GM12878 (cell line): ENCODE measurements at regions not wholly inside any gene's neighbourhood (a gene's known extent, or its start where the extent isn't known, plus 50 kb on each side); places are given as distances from the start of the nearest gene placed in this dataset.

Experiments
- ATAC-seq: fragments of 200-7000 bp; cut with Tn5 transposase; 3 replicates; pipeline ENCODE4 v1.9.1; 2020; ENCODE audit warnings: mild to moderate bottlenecking, moderate library complexity
- BruUV-seq: library from RNA; stranded (reverse); fragments of 400-500 nt; replicated peaks from 2 replicates; lab custom pipeline; 2021; lab: Mats Ljungman, UMichigan
- CTCF ChIA-PET: fragments of 300-600 bp; sonication (Branson Sonifier 250); formaldehyde crosslinking; extraction: SDS; loops from one replicate; lab custom pipeline; 2021; ENCODE audit warnings: inconsistent platforms; lab: Yijun Ruan, JAX
- POLR2A ChIA-PET: fragments of 350-600 bp; formaldehyde crosslinking; extraction: SDS; loops from one replicate; lab custom pipeline; 2021; ENCODE audit warnings: inconsistent platforms; lab: Charles Lee
- RAD21 ChIA-PET: fragments of 300-600 bp; sonication (Branson Sonifier 250); formaldehyde crosslinking; loops from one replicate; lab custom pipeline; 2023; ENCODE audit warnings: antibody characterized with exemption; ENCODE audit not compliant: unreplicated experiment; lab: Charles Lee
- SMC1A ChIA-PET: fragments of 300-600 bp; sonication (Branson Sonifier 250); formaldehyde crosslinking; loops from one replicate; lab custom pipeline; 2023; ENCODE audit not compliant: unreplicated experiment, uncharacterized antibody; lab: Charles Lee
- DNase-seq: peaks from one replicate; pipeline ENCODE4 v3.0.0-alpha.2; 2011; ENCODE audit warnings: low read depth, low spot score
- FAIRE-seq: peaks from 3 replicates; lab custom pipeline; 2011; peaks lifted over from hg19 to GRCh38; lab: Jason Lieb, UNC
- H2AFZ ChIP-seq: 2 replicates; pipeline ENCODE4 v1.6.0; 2011; ENCODE audit warnings: low read depth, low read length, control low read depth; ENCODE audit not compliant: control insufficient read depth
- H3K27ac ChIP-seq: 2 replicates; pipeline ENCODE4 v1.5.1; 2011; ENCODE audit warnings: control low read depth; ENCODE audit not compliant: control insufficient read depth, insufficient read depth
- H3K27me3 ChIP-seq, 2 experiments: replicated peaks in 1 of 2; 2 replicates each; pipeline versions ENCODE4 v1.6.0 to v1.6.1; 2011; ENCODE audit warnings: low read length in 1 of 2; ENCODE audit not compliant: control insufficient read depth in 2 of 2, insufficient read depth in 2 of 2
- H3K36me3 ChIP-seq, 2 experiments: 2 replicates each; pipeline ENCODE4 v1.5.1; 2011; ENCODE audit warnings: low read length in 1 of 2; ENCODE audit not compliant: control insufficient read depth in 2 of 2, insufficient read depth in 2 of 2
- H3K4me1 ChIP-seq: 2 replicates; pipeline ENCODE4 v1.6.1; 2011; ENCODE audit warnings: mild to moderate bottlenecking, low read length, moderate library complexity, mixed read lengths; ENCODE audit not compliant: control insufficient read depth, insufficient read depth
- H3K4me2 ChIP-seq: 2 replicates; pipeline ENCODE4 v1.6.0; 2011; ENCODE audit warnings: control low read depth; ENCODE audit not compliant: control insufficient read depth, insufficient read depth
- H3K4me3 ChIP-seq: fragments of 200-600 bp; sonication (generic); 2 replicates; pipeline ENCODE4 v1.5.1; 2016
- H3K79me2 ChIP-seq: 2 replicates; pipeline ENCODE4 v1.6.0; 2011; ENCODE audit warnings: low read length; ENCODE audit not compliant: control insufficient read depth, insufficient read depth
- H3K9ac ChIP-seq: 2 replicates; pipeline ENCODE4 v1.8.0; 2011; ENCODE audit warnings: low read length, control low read depth, mixed read lengths; ENCODE audit not compliant: control insufficient read depth, insufficient read depth
- H3K9me3 ChIP-seq: replicated peaks from 3 replicates; pipeline ENCODE4 v1.5.1; 2011; ENCODE audit warnings: mild to moderate bottlenecking, low read length; ENCODE audit not compliant: control insufficient read depth, insufficient read depth
- H4K20me1 ChIP-seq: 2 replicates; pipeline ENCODE4 v1.6.0; 2011; ENCODE audit not compliant: control insufficient read depth, insufficient read depth
- ASH2L ChIP-seq: fragments of 300-600, 200-600 bp; sonication (generic); IDR thresholded peaks from 2 replicates; pipeline ENCODE4 v1.6.1; 2017; ENCODE audit warnings: low read depth, mild to moderate bottlenecking, borderline replicate concordance
- ATF7 ChIP-seq: fragments of 450-650 bp; IDR thresholded peaks from 2 replicates; pipeline ENCODE4 v1.6.1; 2016; ENCODE audit warnings: low read depth, mild to moderate bottlenecking
- BACH1 ChIP-seq: fragments of 450-650 bp; IDR thresholded peaks from 2 replicates; pipeline ENCODE4 v1.6.1; 2017; ENCODE audit warnings: mild to moderate bottlenecking, borderline replicate concordance
- BHLHE40 ChIP-seq, 2 experiments: fragments of 450-650 bp in 1 of 2; IDR thresholded peaks; 2 replicates each; pipeline ENCODE4 v1.6.1; 2011 to 2017; ENCODE audit warnings: low read depth in 2 of 2, borderline replicate concordance in 1 of 2, improper control_type of control experiment in 1 of 2, low read length in 1 of 2, mild to moderate bottlenecking in 1 of 2
- BMI1 ChIP-seq: fragments of 450-650 bp; IDR thresholded peaks from 2 replicates; pipeline ENCODE4 v1.6.1; 2016; ENCODE audit warnings: mild to moderate bottlenecking, moderate library complexity, borderline replicate concordance
- BRCA1 ChIP-seq: IDR thresholded peaks from 2 replicates; pipeline ENCODE4 v1.6.1; 2011; ENCODE audit warnings: low read depth, low read length, improper control_type of control experiment
- DPF2 ChIP-seq: fragments of 450-650 bp; IDR thresholded peaks from 2 replicates; pipeline ENCODE4 v1.6.1; 2017; ENCODE audit warnings: mild to moderate bottlenecking
- EED ChIP-seq: sonication (generic); IDR thresholded peaks from 2 replicates; pipeline ENCODE4 v1.6.1; 2016; ENCODE audit warnings: antibody characterized with exemption, low read depth
- LARP7 ChIP-seq: fragments of 450-650 bp; IDR thresholded peaks from 2 replicates; pipeline ENCODE4 v1.6.1; 2017; ENCODE audit warnings: mild to moderate bottlenecking
- MEF2A ChIP-seq: IDR thresholded peaks from 2 replicates; pipeline ENCODE4 v1.6.1; 2011; ENCODE audit warnings: low read depth, mild to moderate bottlenecking, low read length, moderate library complexity; ENCODE audit not compliant: insufficient read depth
- MEF2B ChIP-seq: fragments of 450-650 bp; IDR thresholded peaks from 2 replicates; pipeline ENCODE4 v1.6.1; 2018; ENCODE audit warnings: mild to moderate bottlenecking, moderate library complexity; ENCODE audit not compliant: partially characterized antibody, poor library complexity, severe bottlenecking
- MYC ChIP-seq: IDR thresholded peaks from 2 replicates; pipeline ENCODE4 v1.6.1; 2011; ENCODE audit warnings: mild to moderate bottlenecking, low read length, moderate library complexity, inconsistent platforms; ENCODE audit not compliant: insufficient read depth, insufficient replicate concordance, insufficient read length, severe bottlenecking
- NBN ChIP-seq: fragments of 450-650 bp; IDR thresholded peaks from 2 replicates; pipeline ENCODE4 v1.6.1; 2016
- NFYA ChIP-seq: IDR thresholded peaks from 2 replicates; pipeline ENCODE4 v1.6.1; 2011; ENCODE audit warnings: low read depth, mild to moderate bottlenecking, low read length, improper control_type of control experiment, borderline replicate concordance
- SREBF2 ChIP-seq: IDR thresholded peaks from 2 replicates; pipeline ENCODE4 v1.6.1; 2012; ENCODE audit warnings: mild to moderate bottlenecking, low read length
- TAF1 ChIP-seq: IDR thresholded peaks from 2 replicates; pipeline ENCODE4 v1.6.1; 2011; ENCODE audit warnings: mild to moderate bottlenecking, low read depth, low read length, borderline replicate concordance
- WRNIP1 ChIP-seq: IDR thresholded peaks from 2 replicates; pipeline ENCODE4 v1.6.1; 2011; ENCODE audit warnings: low read depth, low read length, improper control_type of control experiment, borderline replicate concordance
- WGBS: methylation state at CpG from one replicate; pipeline ENCODE4 v1.1.6; 2016; ENCODE audit warnings: low lambda C conversion rate; ENCODE audit not compliant: insufficient replicate concordance, insufficient coverage; ENCODE audit errors: missing lambda C conversion rate; 5-methylcytosine and 5-hydroxymethylcytosine counted together
- in situ Hi-C: fragments of 300-500 bp; cut with MboI; formaldehyde crosslinking; loops from 9 replicates; pipeline ENCODE4 v1.14.3; 2018; ENCODE audit warnings: mixed read lengths
- intact Hi-C: fragments of 100-400 bp; cut with micrococcal nuclease; formaldehyde crosslinking; loops from one replicate; pipeline ENCODE4 v1.14.2; 2022; ENCODE audit not compliant: unreplicated experiment
- TF ChIP-seq, protein P1 (sequence below): IDR thresholded peaks from 2 replicates; pipeline ENCODE4 v1.6.1; 2011; ENCODE audit warnings: low read depth, mild to moderate bottlenecking, low read length, moderate library complexity, borderline replicate concordance; ENCODE audit errors: extremely low read depth
- TF ChIP-seq, protein P2 (sequence below): fragments of 450-650 bp; IDR thresholded peaks from 2 replicates; pipeline ENCODE4 v1.6.1; 2017; ENCODE audit warnings: mild to moderate bottlenecking, moderate library complexity

DNA sequence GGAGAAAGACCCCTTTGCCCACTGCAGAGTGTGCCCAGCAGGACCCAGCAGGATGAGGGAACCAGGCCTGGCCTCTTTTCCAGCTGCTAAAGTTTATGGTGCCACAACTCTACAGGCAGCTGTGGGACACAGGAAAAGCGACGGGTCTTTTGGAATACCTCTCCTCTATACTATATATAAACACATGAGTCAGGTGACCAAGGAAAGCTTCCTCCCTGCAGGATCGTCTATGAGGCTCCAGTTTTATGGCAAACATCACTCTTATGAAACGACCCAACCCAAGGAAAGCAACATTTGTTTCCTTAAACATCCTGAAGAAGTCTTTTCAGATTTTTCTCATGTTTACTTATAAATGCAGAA, 102.8 kb upstream of the AKIP1 start:
- no peak overlapping the region for H3K4me2 ChIP-seq
- no peak for TF ChIP-seq ATF7
- no peak for TF ChIP-seq BMI1
- TF ChIP-seq BRCA1 = no peak
- TF ChIP-seq BACH1 = no peak
- TF ChIP-seq, protein P1, sequence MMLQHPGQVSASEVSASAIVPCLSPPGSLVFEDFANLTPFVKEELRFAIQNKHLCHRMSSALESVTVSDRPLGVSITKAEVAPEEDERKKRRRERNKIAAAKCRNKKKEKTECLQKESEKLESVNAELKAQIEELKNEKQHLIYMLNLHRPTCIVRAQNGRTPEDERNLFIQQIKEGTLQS = no peak
- no peak for TF ChIP-seq MEF2A
- TF ChIP-seq, protein P2, sequence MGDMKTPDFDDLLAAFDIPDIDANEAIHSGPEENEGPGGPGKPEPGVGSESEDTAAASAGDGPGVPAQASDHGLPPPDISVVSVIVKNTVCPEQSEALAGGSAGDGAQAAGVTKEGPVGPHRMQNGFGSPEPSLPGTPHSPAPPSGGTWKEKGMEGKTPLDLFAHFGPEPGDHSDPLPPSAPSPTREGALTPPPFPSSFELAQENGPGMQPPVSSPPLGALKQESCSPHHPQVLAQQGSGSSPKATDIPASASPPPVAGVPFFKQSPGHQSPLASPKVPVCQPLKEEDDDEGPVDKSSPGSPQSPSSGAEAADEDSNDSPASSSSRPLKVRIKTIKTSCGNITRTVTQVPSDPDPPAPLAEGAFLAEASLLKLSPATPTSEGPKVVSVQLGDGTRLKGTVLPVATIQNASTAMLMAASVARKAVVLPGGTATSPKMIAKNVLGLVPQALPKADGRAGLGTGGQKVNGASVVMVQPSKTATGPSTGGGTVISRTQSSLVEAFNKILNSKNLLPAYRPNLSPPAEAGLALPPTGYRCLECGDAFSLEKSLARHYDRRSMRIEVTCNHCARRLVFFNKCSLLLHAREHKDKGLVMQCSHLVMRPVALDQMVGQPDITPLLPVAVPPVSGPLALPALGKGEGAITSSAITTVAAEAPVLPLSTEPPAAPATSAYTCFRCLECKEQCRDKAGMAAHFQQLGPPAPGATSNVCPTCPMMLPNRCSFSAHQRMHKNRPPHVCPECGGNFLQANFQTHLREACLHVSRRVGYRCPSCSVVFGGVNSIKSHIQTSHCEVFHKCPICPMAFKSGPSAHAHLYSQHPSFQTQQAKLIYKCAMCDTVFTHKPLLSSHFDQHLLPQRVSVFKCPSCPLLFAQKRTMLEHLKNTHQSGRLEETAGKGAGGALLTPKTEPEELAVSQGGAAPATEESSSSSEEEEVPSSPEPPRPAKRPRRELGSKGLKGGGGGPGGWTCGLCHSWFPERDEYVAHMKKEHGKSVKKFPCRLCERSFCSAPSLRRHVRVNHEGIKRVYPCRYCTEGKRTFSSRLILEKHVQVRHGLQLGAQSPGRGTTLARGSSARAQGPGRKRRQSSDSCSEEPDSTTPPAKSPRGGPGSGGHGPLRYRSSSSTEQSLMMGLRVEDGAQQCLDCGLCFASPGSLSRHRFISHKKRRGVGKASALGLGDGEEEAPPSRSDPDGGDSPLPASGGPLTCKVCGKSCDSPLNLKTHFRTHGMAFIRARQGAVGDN = no peak
- TF ChIP-seq WRNIP1 = no peak
- no peak for TF ChIP-seq EED
- TF ChIP-seq DPF2 = no peak
- TF ChIP-seq MEF2B = no peak
- no peak for TF ChIP-seq NBN
- no peak for TF ChIP-seq ASH2L
- TF ChIP-seq SREBF2 = no peak
- no peak for TF ChIP-seq BHLHE40 (IDR thresholded peaks at IDR 0.05; ENCODE audit: borderline replicate concordance in 1 of 2, low read depth in 2 of 2, low read length in 1 of 2)
- no peak for TF ChIP-seq TAF1
- no peak for TF ChIP-seq LARP7
- no peak for TF ChIP-seq MYC
- TF ChIP-seq NFYA = no peak
- RAD21 ChIA-PET = interaction anchor here (1.2 to 1.3 kb wide), 2 partner anchors 24 to 76 kb away, joined by 3 to 4 read pairs; no protein-coding TSS in a partner anchor
- H3K9ac ChIP-seq = no peak overlapping the region
- no peak overlapping the region for H3K27ac ChIP-seq
- CTCF ChIA-PET = interaction anchor here (1.3 kb wide), 1 partner anchor 9 kb away, joined by 3 read pairs; no protein-coding TSS in a partner anchor
- intact Hi-C loops = no loop called here
- no peaks in the 10 kb centered on the region for H3K9me3 ChIP-seq
- FAIRE-seq (no peak), ATAC-seq (no peak), DNase-seq (no peak)
- H4K20me1 ChIP-seq = no peaks in the 10 kb centered on the region
- POLR2A ChIA-PET = no interaction called here
- WGBS = 25% methylated on average over 4 of the region's 4 CpGs
- in situ Hi-C loops = no loop called here
- H3K4me3 ChIP-seq = no peak overlapping the region
- peaks cover 0 to 2% of the 10 kb centered on the region in 2 experiments; a peak in 2 of 4 replicates for H3K27me3 ChIP-seq
- H3K36me3 ChIP-seq = no peaks in the 10 kb centered on the region; a peak in 1 of 4 replicates
- H3K4me1 ChIP-seq = no peaks in the 10 kb centered on the region
- no peak overlapping the region for H2AFZ ChIP-seq
- no TSS peak for BruUV-seq
- SMC1A ChIA-PET = interaction anchor here (0.5 kb wide), 1 partner anchor 25 kb away, joined by 3 read pairs; no protein-coding TSS in a partner anchor
- H3K79me2 ChIP-seq = no peaks in the 10 kb centered on the region
